Raji (cell line): ENCODE measurements at regions not wholly inside any gene's neighbourhood (a gene's known extent, or its start where the extent isn't known, plus 50 kb on each side); places are given as distances from the start of the nearest gene placed in this dataset.

Experiments
- POLR2A ChIP-seq: IDR thresholded peaks from 2 replicates; pipeline ENCODE4 v1.6.1; 2011; ENCODE audit warnings: low read depth, low read length, control low read depth; ENCODE audit not compliant: insufficient read depth

- no peak for TF ChIP-seq POLR2A
Measured at GRCh38 chr4:175871774-175872405, 59.8 kb upstream of the GPM6A start.

- TF ChIP-seq POLR2A, result no peak
Measured at GRCh38 chr4:175873707-175874106, 61.6 kb upstream of the GPM6A start.

GRCh38 chr4:175874306-175874705 lies 62.2 kb upstream of the GPM6A start:
- no peak for TF ChIP-seq POLR2A

GRCh38 chr4:175875993-175876771 lies 64.1 kb upstream of the GPM6A start:
- no peak for TF ChIP-seq POLR2A

GRCh38 chr4:175882891-175883290 lies 70.8 kb upstream of the GPM6A start:
- TF ChIP-seq POLR2A, result no peak

- no peak for TF ChIP-seq POLR2A
Measured at GRCh38 chr4:175884048-175884447, 72.0 kb upstream of the GPM6A start.

- TF ChIP-seq POLR2A, result no peak
Measured at GRCh38 chr4:175891231-175891630, 79.2 kb upstream of the GPM6A start.

GRCh38 chr4:175891851-175892250 lies 79.8 kb upstream of the GPM6A start:
- TF ChIP-seq POLR2A, result no peak

- TF ChIP-seq POLR2A, result no peak
Measured at GRCh38 chr4:175905925-175906324, 93.9 kb upstream of the GPM6A start.

GRCh38 chr4:175906384-175906783 lies 94.3 kb upstream of the GPM6A start:
- TF ChIP-seq POLR2A, result no peak

- TF ChIP-seq POLR2A, result no peak
Measured at GRCh38 chr4:175910700-175911099, 98.6 kb upstream of the GPM6A start.

- TF ChIP-seq POLR2A, result no peak
Measured at GRCh38 chr4:175916626-175917351, 104.7 kb upstream of the GPM6A start.

GRCh38 chr4:175927121-175927520 lies 115.1 kb upstream of the GPM6A start:
- TF ChIP-seq POLR2A, result no peak

GRCh38 chr4:175929441-175929840 lies 117.4 kb upstream of the GPM6A start:
- no peak for TF ChIP-seq POLR2A

GRCh38 chr4:175929932-175930331 lies 117.9 kb upstream of the GPM6A start:
- TF ChIP-seq POLR2A, result no peak

- TF ChIP-seq POLR2A, result no peak
Measured at GRCh38 chr4:175930471-175930870, 118.4 kb upstream of the GPM6A start.
